Peyer's patch (tissue), 4 donors: ENCODE measurements at regions not wholly inside any gene's neighbourhood (a gene's known extent, or its start where the extent isn't known, plus 50 kb on each side); places are given as distances from the start of the nearest gene placed in this dataset.

ENCODE experiments used
- DNase-seq, 3 donors: peaks; one replicate each; pipeline ENCODE4 v3.0.0-alpha.2; 2017 to 2019
- H3K27ac ChIP-seq, 4 donors: fragments of 200-600 bp; sonication (generic); one replicate each; pipeline ENCODE4 v1.5.1; 2016 to 2019
- H3K27me3 ChIP-seq, 2 donors: fragments of 200-600 bp; sonication (generic); one replicate each; pipeline ENCODE4 v1.5.1; 2019
- H3K36me3 ChIP-seq, 3 donors: fragments of 200-600 bp; sonication (generic); one replicate each; pipeline ENCODE4 v1.5.1; 2016 to 2019
- H3K4me1 ChIP-seq, 4 donors: fragments of 200-600 bp; sonication (generic); one replicate each; pipeline ENCODE4 v1.5.1; 2016 to 2019
- H3K4me3 ChIP-seq, 4 donors: fragments of 200-600 bp; sonication (generic); 1 replicate in 3 of 4; 2 replicates in 1 of 4; pipeline ENCODE4 v1.5.1; 2016 to 2019; ENCODE audit warnings: mild to moderate bottlenecking in 1 of 4
- H3K9me3 ChIP-seq, 4 donors: fragments of 200-600 bp; sonication (generic); one replicate each; pipeline ENCODE4 v1.5.1; 2016 to 2019; ENCODE audit warnings: mild to moderate bottlenecking in 1 of 4
- CTCF ChIP-seq, 6 experiments: fragments of 450-650 bp in 4 of 6; fragments of 200-600 bp in 2 of 6; sonication (generic) in 1 of 6; IDR thresholded peaks; one replicate each; pipeline ENCODE4 v1.5.1; 2017 to 2019; ENCODE audit warnings: antibody characterized with exemption in 6 of 6, mild to moderate bottlenecking in 3 of 6, moderate library complexity in 1 of 6
- POLR2A ChIP-seq, 2 donors: fragments of 450-650 bp; IDR thresholded peaks; one replicate each; pipeline ENCODE4 v1.5.1; 2017; ENCODE audit warnings: antibody characterized with exemption in 2 of 2, mild to moderate bottlenecking in 2 of 2, moderate library complexity in 2 of 2

GRCh38 chr20:53742685-53743081, 149.0 kb upstream of the ZNF217 start:
- Histone ChIP-seq H3K4me3 (no peak overlapping the region), H3K9me3 (no peaks in the 10 kb centered on the region), H3K4me1 (peaks cover 0 to 13% (median 1%) of the 10 kb centered on the region in 4 donors), H3K36me3 (no peaks in the 10 kb centered on the region), H3K27me3 (no peaks in the 10 kb centered on the region), H3K27ac (no peak overlapping the region)
- DNase-seq, result no peak
- TF ChIP-seq CTCF (IDR thresholded peaks at IDR 0.05) (no peak), POLR2A (IDR thresholded peaks at IDR 0.05) (no peak)

- TF ChIP-seq POLR2A (IDR thresholded peaks at IDR 0.05), result no peak
- no peak for TF ChIP-seq CTCF (IDR thresholded peaks at IDR 0.05)
- H3K36me3 ChIP-seq, result no peaks in the 10 kb centered on the region
- no peak for DNase-seq
Observed at GRCh38 chr20:53741726-53742028, 148.0 kb upstream of the ZNF217 start.

GRCh38 chr20:53739799-53740785, 146.5 kb upstream of the ZNF217 start:
- Histone ChIP-seq H3K36me3 (no peaks in the 10 kb centered on the region), H3K4me3 (peak overlapping the region in 3 of 4 donors; percentile 12 to 32 (median 26)), H3K27me3 (no peaks in the 10 kb centered on the region), H3K9me3 (no peaks in the 10 kb centered on the region), H3K4me1 (peaks cover 0 to 35% (median 5%) of the 10 kb centered on the region in 4 donors), H3K27ac (peak overlapping the region; percentile 66 to 88 (median 73))
- no peak for DNase-seq
- no peak for TF ChIP-seq CTCF (IDR thresholded peaks at IDR 0.05)
- TF ChIP-seq POLR2A (IDR thresholded peaks at IDR 0.05), result peak; percentile 13 to 31

More at GRCh38 chr20:53741726-53742028, 148.0 kb upstream of the ZNF217 start:
- Histone ChIP-seq H3K4me3 (no peak overlapping the region), H3K9me3 (no peaks in the 10 kb centered on the region), H3K27ac (peak overlapping the region in 1 of 4 donors; percentile 66), H3K27me3 (no peaks in the 10 kb centered on the region), H3K4me1 (peaks cover 0 to 23% (median 5%) of the 10 kb centered on the region in 4 donors)

- TF ChIP-seq CTCF (IDR thresholded peaks at IDR 0.05) (no peak), POLR2A (IDR thresholded peaks at IDR 0.05) (no peak)
- Histone ChIP-seq H3K4me3 (peak overlapping the region in 2 of 4 donors; percentile 26 to 31), H3K27me3 (no peaks in the 10 kb centered on the region), H3K36me3 (no peaks in the 10 kb centered on the region), H3K27ac (peak overlapping the region; percentile 66 to 88 (median 73)), H3K4me1 (peaks cover 0 to 35% (median 5%) of the 10 kb centered on the region in 4 donors), H3K9me3 (no peaks in the 10 kb centered on the region)
- DNase-seq, result peak in 1 of 3 donors; percentile 55
Observed at GRCh38 chr20:53738945-53739798, 145.5 kb upstream of the ZNF217 start.

GRCh38 chr20:53738039-53738944, 144.7 kb upstream of the ZNF217 start:
- Histone ChIP-seq H3K36me3 (no peaks in the 10 kb centered on the region), H3K4me3 (peak overlapping the region in 2 of 4 donors; percentile 26 to 31), H3K4me1 (peaks cover 0 to 35% (median 5%) of the 10 kb centered on the region in 4 donors), H3K9me3 (no peaks in the 10 kb centered on the region), H3K27ac (peak overlapping the region; percentile 66 to 88 (median 73)), H3K27me3 (no peaks in the 10 kb centered on the region)
- TF ChIP-seq CTCF (IDR thresholded peaks at IDR 0.05) (no peak), POLR2A (IDR thresholded peaks at IDR 0.05) (peak; percentile 57 to 78)
- DNase-seq, result peak; percentile 65 to 87 (median 78)
